NCI-H510A (cell line): ENCODE measurements at regions not wholly inside any gene's neighbourhood (a gene's known extent, or its start where the extent isn't known, plus 50 kb on each side); places are given as distances from the start of the nearest gene placed in this dataset.

Experiments
- DNase-seq: peaks from one replicate; lab custom pipeline; 2025; lab: John Stamatoyannopoulos, UW

- no peak for DNase-seq
These were observed 132.7 kb upstream of the JAG1 start for GRCh38 chr20:10806539-10806938.

GRCh38 chr20:10807013-10807412, 133.2 kb upstream of the JAG1 start:
- no peak for DNase-seq

- DNase-seq, result no peak
These were observed 139.0 kb upstream of the JAG1 start for GRCh38 chr20:10812759-10813327.

- no peak for DNase-seq
These were observed 149.8 kb upstream of the JAG1 start for GRCh38 chr20:10823585-10823984.

- DNase-seq, result no peak
These were observed 151.1 kb upstream of the JAG1 start for GRCh38 chr20:10824750-10825500.

- DNase-seq, result no peak
These were observed 152.3 kb upstream of the JAG1 start for GRCh38 chr20:10826111-10826510.

GRCh38 chr20:10828180-10828579, 154.4 kb upstream of the JAG1 start:
- no peak for DNase-seq

- no peak for DNase-seq
These were observed 158.3 kb upstream of the JAG1 start for GRCh38 chr20:10832141-10832540.

- no peak for DNase-seq
These were observed 164.1 kb upstream of the JAG1 start for GRCh38 chr20:10837901-10838300.

GRCh38 chr20:10842116-10842515, 168.3 kb upstream of the JAG1 start:
- no peak for DNase-seq

- DNase-seq, result no peak
These were observed 169.4 kb upstream of the JAG1 start for GRCh38 chr20:10843146-10843711.

- no peak for DNase-seq
These were observed 173.0 kb upstream of the JAG1 start for GRCh38 chr20:10846766-10847165.

GRCh38 chr20:10848810-10849370, 175.1 kb upstream of the JAG1 start:
- no peak for DNase-seq

GRCh38 chr20:10853176-10853575, 179.4 kb upstream of the JAG1 start:
- no peak for DNase-seq

- DNase-seq, result no peak
These were observed 179.9 kb upstream of the JAG1 start for GRCh38 chr20:10853731-10854130.

- no peak for DNase-seq
These were observed 181.2 kb upstream of the JAG1 start for GRCh38 chr20:10854976-10855375.

- no peak for DNase-seq
These were observed 182.0 kb upstream of the JAG1 start for GRCh38 chr20:10855778-10856177.

GRCh38 chr20:10856237-10857015, 182.6 kb upstream of the JAG1 start:
- DNase-seq, result no peak

- no peak for DNase-seq
These were observed 183.7 kb upstream of the JAG1 start for GRCh38 chr20:10857352-10858070.

GRCh38 chr20:10861090-10861489, 187.3 kb upstream of the JAG1 start:
- no peak for DNase-seq

GRCh38 chr20:10861619-10862018, 187.8 kb upstream of the JAG1 start:
- no peak for DNase-seq
